GM21786 (cell line): ENCODE measurements at regions not wholly inside any gene's neighbourhood (a gene's known extent, or its start where the extent isn't known, plus 50 kb on each side); places are given as distances from the start of the nearest gene placed in this dataset.

ENCODE experiments used
- ATAC-seq: cut with Tn5 transposase; IDR thresholded peaks from one replicate; pipeline ENCODE4 v1.9.1; 2021; ENCODE audit not compliant: unreplicated experiment

DNA sequence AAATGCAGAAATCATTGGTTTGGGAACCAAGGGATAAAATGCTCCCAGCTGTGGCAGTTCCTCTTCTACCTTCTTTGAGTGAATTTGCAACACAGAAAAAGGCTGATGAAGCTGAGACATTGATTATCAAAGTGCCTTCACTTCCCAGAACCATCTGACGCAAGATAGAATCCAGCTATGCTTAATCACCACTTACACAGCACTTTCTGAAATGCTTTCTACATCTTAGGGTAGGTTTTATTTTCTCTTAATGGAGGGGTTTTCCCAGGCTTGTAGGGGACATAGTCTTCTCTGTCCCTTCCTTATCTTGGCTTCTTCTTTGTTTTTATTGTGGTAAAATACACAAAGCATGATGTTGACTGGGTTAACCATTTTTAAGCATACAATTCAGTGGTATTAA lies 332.6 kb upstream of the ZNF32 start:
- ATAC-seq: no peak

DNA sequence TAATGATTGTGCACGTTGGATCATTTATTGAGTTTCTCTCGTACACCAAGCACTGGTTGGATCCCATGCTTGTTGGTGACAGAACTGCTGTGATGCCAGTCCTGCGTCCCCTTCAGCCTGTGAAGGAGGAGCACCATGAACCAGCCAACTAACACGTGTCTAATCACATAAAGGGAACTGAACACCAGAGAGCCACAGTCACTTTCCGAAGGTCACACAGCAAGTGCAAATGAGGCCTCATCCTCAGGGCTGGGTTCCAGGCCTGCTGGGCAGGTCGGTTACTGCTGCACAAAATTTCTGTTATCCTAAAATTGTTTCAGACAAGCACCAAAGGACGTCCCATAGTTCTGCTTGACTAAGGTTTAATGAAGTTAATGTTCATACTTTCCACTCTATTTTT lies 332.0 kb upstream of the ZNF32 start:
- no peak for ATAC-seq

DNA sequence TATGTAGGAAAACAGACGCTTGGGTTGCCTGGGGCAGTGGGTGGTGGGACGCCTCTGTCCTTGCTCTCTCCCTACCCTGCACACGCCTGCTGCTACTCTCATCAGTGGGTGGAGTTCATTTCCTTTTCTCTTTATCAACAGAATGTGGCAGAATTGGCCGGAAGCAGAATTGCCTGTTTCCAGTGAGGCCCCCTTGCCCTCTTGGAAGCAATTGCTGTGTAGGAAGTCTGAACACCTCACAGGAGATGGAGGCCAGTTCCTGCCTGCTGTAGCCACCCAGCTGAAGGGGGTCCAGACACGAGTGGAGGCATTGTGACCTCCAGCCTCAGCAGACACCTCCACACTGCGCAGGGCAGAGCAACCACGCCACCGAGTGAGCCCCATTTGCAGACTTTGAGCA lies 331.6 kb upstream of the ZNF32 start:
- no peak for ATAC-seq

DNA sequence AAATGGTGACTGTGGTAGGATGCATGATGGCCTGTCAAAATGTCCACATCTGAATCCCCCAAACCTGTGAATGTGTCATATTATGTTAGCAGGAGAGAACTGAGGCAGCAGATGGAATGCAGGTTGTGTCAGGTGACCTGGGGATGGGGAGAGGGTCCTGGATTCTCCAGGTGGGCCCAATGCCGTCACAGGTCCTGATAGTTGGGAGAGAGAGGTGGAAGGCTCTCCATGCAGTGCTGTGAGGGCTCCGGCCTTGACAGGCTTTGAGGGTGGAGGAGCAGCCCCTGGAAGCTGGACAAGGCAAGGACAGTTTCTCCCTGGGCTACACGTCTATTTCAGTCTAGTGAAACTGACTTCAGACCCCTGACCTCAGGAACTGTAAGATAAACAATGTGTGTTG lies 330.9 kb upstream of the ZNF32 start:
- ATAC-seq: no peak

DNA sequence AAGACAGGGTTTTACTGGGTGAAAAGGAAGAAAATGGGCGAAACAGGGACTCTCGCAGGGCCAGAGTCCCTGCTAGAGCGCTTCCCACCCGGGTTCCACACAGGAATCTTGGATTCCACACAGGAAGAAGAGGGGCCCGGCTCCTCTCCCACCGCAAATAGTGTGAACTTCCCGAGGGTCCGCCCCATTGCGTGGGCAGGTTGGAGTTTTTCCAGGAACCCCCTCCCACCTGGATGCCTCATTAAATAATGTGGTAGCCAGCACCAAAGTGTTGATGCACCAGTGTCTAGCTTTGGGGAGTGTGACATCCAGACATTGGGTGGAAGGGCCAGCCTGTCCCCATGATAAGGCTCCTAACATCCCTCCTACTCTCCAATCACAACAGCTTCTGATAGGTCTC lies 330.3 kb upstream of the ZNF32 start:
- no peak for ATAC-seq

DNA sequence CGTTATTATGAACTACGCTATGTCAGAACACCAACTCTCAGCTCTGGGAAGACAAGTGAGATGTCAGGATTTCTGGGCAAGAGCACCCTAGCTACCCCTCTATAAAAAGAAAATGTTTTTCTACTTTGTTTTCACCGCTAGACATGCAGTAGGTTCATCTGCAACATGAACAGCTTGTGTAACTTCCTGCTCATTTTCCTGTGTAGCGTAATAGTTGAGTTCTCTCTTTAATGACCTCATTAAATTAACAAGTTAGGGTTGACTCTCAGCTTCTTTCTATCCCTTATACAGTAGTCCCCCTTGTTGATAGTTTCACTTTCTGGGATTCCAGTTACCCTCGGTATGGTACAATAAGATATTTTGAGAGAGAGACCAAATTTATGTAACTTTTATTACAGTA lies 329.4 kb upstream of the ZNF32 start:
- no peak for ATAC-seq

DNA sequence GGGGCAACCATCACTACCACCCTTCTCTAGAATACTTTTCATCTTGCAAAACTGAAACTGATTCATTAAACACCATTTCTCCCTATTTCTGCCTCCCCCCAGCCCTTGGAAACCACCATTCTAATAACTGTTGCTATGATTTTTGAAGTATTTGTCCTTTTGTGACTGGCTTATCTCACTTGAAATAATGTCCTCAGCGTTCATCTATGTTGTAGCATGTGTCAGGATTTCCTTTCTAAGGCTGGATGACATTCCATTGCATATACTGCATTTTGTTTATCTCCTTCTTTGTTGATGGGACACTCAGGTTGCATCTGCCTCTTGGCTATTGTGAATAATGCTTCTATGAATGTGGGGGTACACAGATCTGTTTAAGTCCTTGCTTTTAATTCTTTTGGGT lies 327.6 kb upstream of the ZNF32 start:
- no peak for ATAC-seq

DNA sequence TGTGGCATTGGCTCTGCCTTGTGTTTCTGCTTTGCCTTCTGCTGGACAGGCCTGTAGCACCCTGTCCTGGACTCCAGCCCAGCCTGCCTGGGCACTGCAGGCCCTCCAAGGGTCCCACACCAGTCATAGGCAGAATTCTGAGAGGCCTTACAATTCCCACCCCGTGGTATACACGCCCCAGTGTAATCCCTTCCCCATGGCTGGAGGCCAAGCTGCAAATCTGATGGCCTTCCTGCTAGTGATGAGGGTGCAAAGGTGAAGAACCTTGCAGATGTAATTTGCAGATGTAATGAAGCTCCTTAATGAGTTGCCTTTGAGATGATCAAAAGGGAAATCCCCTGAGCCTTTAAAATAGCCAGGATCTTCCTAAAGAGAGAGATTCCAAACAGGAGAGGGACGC lies 325.1 kb upstream of the ZNF32 start:
- ATAC-seq: no peak

DNA sequence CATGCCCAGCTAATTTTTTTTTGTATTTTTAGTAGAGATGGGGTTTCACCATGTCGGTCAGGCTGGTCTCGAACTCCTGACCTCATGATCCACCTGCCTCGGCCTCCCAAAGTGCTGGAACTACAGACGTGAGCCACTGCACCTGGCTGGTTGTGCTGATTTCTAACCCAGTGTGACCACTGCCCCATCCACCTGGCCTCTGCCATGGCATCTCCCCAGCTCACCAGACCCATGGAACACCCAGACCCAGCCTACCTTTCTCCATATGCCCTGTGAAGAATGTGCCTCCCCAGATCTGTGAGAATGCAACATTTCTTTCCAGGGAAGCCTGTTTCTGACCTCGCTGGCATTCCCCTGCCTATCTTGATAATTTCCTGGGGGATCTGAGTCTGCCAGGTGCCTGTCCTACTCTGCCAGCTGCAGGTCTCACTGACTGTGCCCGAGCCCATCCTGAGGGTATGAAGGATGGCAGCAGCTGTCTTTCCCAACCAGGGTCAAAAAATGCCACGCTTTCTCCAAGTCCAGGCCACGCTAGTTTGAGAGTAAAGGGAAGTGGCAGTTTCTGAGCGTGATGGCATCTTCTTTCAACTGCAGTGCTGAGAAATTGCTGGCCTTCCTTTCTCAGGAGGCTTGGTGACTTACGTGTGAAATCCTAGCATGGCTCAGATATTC lies 324.4 kb upstream of the ZNF32 start:
- ATAC-seq: no peak

DNA sequence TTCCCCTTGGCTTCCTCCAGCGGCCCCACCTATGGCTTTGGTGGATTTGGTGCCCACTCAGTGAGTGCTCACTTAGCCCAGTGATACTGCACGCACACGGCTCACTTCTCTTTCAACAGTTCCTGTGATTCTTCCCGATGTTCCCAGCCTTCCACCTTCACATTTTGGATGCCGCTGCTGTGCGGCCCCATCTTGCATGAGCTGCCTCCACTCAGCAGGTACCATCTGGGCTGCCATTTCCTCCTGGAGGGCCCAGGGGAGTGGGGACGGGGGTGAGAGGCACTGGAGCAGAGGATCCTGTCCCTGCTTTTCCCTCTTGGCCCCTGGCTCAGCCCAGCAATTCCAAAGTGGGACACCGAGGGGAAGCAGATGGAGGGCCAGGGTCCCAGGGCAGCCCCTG lies 323.3 kb upstream of the ZNF32 start:
- no peak for ATAC-seq

DNA sequence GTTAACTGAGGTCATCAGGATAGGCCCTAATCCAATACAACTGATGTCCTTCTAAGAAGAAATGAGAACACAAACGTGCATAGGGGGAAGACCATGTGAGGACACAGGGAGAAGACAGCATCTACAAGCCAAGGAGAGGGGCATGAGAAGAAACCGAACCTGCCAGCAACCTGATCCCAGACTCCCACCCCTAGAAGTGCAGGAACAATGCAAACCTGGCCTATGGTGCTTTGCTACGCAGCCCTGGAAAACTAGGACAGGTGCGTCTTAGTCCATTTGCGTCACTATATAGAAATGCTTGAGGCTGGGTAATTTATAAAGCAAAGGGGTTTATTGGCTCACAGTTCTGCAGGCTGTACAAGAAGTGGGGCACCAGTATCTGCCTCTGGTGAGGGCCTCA lies 322.6 kb upstream of the ZNF32 start:
- ATAC-seq: no peak

DNA sequence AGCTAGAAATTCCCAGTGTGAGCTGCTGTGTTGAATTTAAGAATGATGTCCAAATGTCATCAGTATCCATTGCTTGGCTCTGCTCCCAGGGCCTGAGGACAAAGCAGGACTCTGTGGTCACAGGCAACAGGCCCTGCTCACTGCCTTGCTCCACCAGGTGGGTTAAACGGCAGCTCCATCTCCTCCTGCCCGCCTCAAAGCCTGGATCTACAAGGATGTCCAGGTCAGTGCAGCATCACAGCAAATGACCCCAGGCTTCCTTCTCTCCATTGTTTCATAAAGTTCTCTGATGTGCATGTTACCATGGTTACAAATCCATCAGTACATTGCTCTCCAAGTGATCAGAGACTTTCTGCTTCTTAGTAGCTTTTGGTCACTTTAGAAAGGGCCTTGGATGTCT lies 322.0 kb upstream of the ZNF32 start:
- ATAC-seq: no peak

DNA sequence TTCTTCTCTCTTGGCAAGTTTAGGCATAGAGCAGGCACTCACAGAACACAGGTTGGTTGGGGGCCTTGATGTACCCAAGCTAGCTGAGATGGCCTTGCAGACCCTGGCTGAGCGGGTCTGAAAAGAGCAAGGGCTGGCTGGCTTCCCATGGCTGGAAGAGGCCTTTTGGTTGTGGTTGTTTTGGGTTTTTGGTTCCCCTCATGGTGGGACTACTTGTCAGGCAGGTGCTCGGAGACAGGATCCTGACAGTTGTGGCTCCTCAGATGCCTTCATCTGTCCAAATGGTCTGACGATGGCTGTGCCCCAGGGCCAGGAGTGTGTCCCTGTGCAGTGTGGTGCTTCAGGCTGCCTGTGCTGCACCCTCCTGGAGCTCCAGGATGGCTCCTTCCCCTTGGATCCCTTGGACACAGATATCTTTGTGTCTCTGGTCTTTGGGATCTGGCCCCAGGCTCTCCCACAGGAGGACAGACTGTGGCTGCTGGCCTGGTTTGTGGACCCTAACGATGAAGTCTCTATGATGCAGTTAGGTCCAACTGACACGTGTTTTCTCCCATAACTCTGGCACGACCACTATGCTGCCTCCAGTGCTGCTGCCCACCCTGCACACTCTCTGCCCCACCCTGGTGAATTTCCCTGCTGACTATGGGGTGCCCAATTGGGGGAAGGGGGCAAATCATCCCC lies 321.5 kb upstream of the ZNF32 start:
- ATAC-seq: no peak

DNA sequence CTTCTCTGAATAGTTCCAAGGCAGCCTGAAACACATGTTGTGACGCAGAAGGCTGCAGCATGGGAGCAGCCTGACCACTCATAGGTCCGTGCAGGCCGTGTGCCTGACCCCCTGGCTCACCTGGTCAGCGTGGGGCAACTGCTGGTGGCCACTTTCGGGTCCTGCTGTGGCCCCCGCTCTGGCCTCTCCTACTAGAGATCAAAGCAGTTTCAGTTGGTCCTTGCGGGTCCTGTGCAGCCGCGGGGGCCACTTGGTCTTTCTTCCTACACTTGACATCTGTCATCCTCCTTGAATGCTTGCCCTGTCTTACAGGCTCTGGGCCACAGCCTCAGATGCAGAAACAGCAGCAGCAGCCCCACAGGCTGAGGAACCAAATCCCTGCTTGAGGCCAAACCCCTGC lies 320.8 kb upstream of the ZNF32 start:
- ATAC-seq: no peak

DNA sequence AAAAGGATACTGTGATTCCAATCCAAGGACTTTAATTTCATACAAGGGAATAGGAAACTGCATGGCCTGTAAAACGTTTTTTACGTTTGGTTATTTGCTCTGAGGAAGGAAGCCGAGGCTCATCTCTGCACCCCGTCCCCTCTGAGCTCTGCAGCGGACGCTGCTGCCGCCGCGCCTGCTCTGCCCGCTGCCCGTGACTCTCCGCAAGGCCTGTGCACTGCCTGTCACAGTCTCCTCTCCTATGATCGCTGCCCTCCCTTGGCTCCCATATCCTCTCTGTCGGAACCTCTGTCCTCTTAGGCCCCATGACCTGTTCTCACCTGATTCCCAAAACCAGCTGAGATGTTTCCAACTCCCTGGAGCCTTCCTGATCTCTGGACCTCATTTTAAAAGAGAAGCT lies 320.3 kb upstream of the ZNF32 start:
- ATAC-seq: no peak

DNA sequence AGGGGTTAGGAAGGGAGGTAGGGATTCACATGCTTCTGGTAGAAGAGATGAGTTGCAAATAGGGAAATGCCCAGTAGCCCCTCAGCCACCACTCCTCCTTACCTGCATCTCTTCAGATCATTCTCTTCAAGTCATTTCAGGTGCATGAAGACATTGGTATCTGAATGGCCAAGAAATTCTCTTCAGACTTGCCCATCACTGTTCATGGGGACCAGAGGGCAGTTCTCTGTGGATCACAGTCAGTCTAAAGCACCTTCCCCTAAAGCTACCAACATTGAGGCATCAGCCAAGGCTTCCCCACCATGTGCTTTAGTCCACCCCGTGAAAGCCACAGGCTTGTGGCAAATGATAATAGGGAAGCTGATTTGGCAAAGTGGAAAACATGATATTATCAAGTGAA lies 319.4 kb upstream of the ZNF32 start:
- no peak for ATAC-seq

DNA sequence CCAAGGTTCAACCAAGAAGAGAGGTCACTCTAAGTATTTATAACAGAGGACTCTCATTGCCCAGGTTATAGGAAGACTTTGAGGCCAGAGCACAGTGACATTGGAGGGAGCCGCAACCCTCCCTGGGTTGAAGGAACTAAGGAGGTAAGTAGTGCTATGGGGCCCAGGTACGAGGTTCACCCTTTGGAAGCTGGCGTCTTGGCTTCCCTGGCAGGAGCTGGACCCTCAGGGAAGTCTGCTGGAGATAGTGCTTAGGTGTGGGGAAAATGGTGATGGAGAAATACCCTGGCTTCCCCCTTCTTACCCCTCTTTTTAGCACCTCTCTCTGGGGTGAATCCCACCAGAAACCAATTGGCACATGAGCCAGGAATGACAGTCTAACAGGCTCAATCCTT lies 317.9 kb upstream of the ZNF32 start:
- ATAC-seq: no peak

DNA sequence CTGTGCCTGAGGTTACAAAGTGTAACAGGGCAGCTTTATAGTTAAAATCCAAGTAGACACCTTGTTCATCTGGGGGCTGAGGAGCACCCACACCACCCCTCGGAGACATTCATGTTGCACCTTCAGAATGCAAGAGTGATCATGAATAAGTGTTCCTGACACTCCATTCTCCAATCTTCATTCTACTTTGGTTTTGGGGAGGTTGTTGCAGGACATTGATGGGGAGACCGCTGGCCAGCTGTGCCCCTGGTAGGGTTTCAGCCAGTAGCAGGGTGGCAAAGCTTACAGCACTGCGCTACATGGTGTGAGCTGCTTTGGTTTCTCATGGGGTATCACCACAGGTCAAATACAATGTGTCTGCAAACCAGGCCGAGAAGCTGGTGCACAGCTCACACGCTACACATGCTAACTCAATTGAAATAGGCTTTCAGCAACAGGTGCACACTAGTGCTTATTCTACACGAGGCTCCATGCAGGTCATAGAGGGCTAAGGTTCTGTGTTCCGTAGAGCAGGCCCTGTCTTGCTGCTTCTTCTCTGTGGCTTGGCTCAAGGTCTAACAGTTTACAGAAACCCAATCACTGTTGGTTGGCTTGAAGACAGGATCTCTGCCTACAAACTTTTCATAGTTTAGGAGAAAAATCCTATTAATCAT lies 317.4 kb upstream of the ZNF32 start:
- no peak for ATAC-seq

DNA sequence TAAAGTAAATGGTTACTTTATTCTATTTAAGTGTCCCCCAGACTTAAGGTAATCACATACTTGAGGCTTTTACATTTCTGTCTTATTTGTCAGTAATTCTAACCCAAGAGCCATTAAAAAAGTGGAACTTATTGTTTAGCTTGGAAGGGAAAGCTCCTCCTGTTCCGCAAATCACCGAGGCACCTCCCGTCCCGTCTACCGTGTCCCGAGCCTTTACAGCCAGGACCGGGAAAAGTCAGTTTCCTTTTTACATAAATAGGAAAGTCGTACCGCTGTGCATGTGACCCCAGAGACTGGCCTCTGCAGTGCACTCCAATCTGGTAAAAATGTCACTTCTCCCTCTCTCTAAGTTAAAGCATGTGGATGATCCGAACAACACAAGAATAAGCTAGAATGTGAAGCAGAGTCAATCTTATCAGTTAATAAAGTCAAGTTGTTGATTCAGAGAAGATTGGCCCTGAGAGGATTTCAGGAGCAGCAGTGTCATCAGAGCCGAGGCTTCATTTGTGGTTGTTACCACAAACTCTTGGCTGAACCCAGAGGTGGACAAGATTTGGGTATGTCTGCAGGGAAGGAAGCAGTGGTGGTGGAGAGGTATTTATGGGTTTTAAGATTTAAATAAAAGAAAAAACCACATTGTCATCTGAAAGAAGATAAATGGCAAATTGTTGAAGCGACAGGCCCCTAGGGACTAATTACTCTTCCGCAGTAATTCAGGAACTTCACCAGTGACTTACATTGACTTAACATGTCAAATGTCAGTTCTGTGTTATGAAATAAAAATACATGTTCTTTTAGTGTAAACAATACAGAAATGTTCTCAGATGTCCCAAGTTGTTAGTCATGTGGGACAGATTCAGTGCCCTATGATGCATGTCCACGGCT lies 316.6 kb upstream of the ZNF32 start:
- peak; percentile 51 for ATAC-seq

DNA sequence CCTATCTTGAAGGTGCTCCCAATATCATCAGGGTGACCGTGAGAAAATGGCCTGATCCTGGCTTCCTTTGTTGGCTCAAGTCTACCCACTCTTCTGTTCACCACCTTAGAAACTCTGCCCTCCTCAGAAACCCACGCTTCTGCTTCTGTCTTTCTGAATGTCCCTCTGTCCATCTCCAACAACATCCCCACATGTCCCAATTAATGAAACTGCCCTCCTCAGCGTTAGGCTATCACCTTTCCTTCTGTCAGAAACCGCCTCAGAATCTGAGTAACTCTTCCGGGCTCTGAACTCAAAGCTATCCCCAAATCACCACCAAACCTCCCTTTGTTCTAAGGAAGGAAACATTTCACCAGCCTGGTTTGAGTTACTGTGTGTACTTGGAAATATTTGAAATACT lies 315.8 kb upstream of the ZNF32 start:
- ATAC-seq: no peak

DNA sequence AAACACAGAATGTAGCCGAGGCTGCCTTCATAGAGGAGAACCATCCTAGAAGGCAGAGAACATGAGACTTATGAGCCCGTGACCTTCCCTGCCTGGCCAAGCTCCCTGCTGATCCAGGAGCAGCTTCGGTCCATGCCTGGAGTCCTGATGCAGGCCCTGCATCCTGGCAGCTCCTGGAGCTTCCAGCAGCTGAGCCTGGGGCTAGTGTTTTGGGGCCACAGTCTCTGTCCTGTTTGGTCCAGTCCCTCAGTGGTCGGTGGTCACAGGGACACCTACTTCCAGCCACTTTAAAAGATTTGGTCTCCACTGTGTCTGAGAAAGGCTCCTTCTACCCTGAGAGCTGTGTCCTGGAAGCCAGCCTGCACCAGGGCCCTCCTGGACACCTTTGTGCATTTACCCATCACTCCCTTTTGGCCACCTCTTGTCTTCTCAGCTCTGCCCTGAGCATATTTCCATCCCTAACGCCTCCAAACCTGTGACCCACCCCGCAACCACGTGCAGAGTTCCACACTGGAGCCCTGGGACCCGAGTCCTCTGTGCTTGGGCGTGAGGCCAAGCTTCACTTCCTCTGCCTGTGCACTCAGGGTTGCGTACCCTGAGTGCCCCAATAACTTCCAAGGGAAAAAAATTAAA lies 315.2 kb upstream of the ZNF32 start:
- no peak for ATAC-seq
